ENCODE measurements at regions not wholly inside any gene's neighbourhood (a gene's known extent, or its start where the extent isn't known, plus 50 kb on each side); places are given as distances from the start of the nearest gene placed in this dataset.

DNA sequence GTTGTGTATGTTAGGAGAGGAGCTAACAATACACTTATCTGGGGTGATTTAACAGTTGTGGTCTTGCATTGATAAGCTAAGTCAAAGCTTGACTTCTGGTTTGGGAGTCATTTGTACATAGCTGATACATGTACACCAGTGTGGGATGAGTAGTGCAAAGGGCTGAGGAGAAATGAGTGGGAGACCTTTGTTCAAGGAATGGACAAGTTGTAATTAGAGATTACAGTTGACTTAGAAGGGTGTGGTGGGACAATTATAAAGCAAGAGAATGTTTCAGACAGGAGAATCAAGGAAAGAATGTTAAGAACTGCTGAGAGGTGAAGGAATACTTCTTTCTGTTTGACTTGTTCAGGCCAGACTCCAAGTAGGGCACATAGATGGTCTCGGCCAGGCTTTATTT lies 209.7 kb upstream of the STEAP4 start (continued):
- no peak for TF ChIP-seq REST (tag by site-specific recombination; IDR thresholded peaks at IDR 0.05)
- no peak for TF ChIP-seq BCL11B (tag by site-specific recombination; IDR thresholded peaks at IDR 0.05; ENCODE audit: low read depth)
- TF ChIP-seq ZNF114 (tag by site-specific recombination; IDR thresholded peaks at IDR 0.05), result no peak

- ChIA-PET CTCF (no interaction called here), POLR2A (no interaction called here)
- H3K27ac ChIP-seq (ENCODE audit: extremely low read depth, low read depth, low read length), result no peak overlapping the region
- H3K4me1 ChIP-seq (ENCODE audit: control insufficient read depth, insufficient read depth, low read length), result no peaks in the 10 kb centered on the region
- H3K36me3 ChIP-seq (ENCODE audit: control insufficient read depth in 2 of 2, insufficient read depth in 1 of 2, low read length in 2 of 2), result no peaks in the 10 kb centered on the region
- H3K4me3 ChIP-seq (ENCODE audit: low read depth, low read length), result no peak overlapping the region
- H3K9me3 ChIP-seq (ENCODE audit: control insufficient read depth, insufficient read depth, low read depth, low read length), result no peaks in the 10 kb centered on the region
- TF ChIP-seq PRDM1 (tag by site-specific recombination; IDR thresholded peaks at IDR 0.05), result no peak
- TF ChIP-seq HOXA7 (CRISPR knock-in tag; IDR thresholded peaks at IDR 0.05; ENCODE audit: borderline replicate concordance), result no peak
- TF ChIP-seq, protein P1, sequence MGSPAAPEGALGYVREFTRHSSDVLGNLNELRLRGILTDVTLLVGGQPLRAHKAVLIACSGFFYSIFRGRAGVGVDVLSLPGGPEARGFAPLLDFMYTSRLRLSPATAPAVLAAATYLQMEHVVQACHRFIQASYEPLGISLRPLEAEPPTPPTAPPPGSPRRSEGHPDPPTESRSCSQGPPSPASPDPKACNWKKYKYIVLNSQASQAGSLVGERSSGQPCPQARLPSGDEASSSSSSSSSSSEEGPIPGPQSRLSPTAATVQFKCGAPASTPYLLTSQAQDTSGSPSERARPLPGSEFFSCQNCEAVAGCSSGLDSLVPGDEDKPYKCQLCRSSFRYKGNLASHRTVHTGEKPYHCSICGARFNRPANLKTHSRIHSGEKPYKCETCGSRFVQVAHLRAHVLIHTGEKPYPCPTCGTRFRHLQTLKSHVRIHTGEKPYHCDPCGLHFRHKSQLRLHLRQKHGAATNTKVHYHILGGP (tag by site-specific recombination; IDR thresholded peaks at IDR 0.05), result no peak
- TF ChIP-seq ZNF513 (tag by site-specific recombination; IDR thresholded peaks at IDR 0.05), result no peak
- TF ChIP-seq ZNF404 (tag by site-specific recombination; IDR thresholded peaks at IDR 0.05), result no peak
- TF ChIP-seq ZNF776 (tag by site-specific recombination; IDR thresholded peaks at IDR 0.05; ENCODE audit: borderline replicate concordance), result no peak
- TF ChIP-seq GLIS1 (tag by site-specific recombination; IDR thresholded peaks at IDR 0.05), result no peak
- no peak for TF ChIP-seq TCF7L2 (IDR thresholded peaks at IDR 0.05; ENCODE audit: borderline replicate concordance, low read depth, low read length)
- no peak for TF ChIP-seq ZNF544 (tag by site-specific recombination; IDR thresholded peaks at IDR 0.05)
- no peak for TF ChIP-seq KLF17 (tag by site-specific recombination; IDR thresholded peaks at IDR 0.05)
- no peak for TF ChIP-seq SCRT1 (tag by site-specific recombination; IDR thresholded peaks at IDR 0.05; ENCODE audit: borderline replicate concordance)
- TF ChIP-seq MEIS1 (CRISPR knock-in tag; IDR thresholded peaks at IDR 0.05; ENCODE audit: borderline replicate concordance), result no peak
- TF ChIP-seq, protein P2, sequence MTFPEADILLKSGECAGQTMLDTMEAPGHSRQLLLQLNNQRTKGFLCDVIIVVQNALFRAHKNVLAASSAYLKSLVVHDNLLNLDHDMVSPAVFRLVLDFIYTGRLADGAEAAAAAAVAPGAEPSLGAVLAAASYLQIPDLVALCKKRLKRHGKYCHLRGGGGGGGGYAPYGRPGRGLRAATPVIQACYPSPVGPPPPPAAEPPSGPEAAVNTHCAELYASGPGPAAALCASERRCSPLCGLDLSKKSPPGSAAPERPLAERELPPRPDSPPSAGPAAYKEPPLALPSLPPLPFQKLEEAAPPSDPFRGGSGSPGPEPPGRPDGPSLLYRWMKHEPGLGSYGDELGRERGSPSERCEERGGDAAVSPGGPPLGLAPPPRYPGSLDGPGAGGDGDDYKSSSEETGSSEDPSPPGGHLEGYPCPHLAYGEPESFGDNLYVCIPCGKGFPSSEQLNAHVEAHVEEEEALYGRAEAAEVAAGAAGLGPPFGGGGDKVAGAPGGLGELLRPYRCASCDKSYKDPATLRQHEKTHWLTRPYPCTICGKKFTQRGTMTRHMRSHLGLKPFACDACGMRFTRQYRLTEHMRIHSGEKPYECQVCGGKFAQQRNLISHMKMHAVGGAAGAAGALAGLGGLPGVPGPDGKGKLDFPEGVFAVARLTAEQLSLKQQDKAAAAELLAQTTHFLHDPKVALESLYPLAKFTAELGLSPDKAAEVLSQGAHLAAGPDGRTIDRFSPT (tag by site-specific recombination; IDR thresholded peaks at IDR 0.05), result no peak
- no peak for TF ChIP-seq ZNF311 (tag by site-specific recombination; IDR thresholded peaks at IDR 0.05; ENCODE audit: borderline replicate concordance)
- no peak for TF ChIP-seq MZF1 (tag by site-specific recombination; IDR thresholded peaks at IDR 0.05; ENCODE audit: borderline replicate concordance)
- no peak for TF ChIP-seq ZNF202 (tag by site-specific recombination; IDR thresholded peaks at IDR 0.05; ENCODE audit: borderline replicate concordance)
- TF ChIP-seq, protein P3, sequence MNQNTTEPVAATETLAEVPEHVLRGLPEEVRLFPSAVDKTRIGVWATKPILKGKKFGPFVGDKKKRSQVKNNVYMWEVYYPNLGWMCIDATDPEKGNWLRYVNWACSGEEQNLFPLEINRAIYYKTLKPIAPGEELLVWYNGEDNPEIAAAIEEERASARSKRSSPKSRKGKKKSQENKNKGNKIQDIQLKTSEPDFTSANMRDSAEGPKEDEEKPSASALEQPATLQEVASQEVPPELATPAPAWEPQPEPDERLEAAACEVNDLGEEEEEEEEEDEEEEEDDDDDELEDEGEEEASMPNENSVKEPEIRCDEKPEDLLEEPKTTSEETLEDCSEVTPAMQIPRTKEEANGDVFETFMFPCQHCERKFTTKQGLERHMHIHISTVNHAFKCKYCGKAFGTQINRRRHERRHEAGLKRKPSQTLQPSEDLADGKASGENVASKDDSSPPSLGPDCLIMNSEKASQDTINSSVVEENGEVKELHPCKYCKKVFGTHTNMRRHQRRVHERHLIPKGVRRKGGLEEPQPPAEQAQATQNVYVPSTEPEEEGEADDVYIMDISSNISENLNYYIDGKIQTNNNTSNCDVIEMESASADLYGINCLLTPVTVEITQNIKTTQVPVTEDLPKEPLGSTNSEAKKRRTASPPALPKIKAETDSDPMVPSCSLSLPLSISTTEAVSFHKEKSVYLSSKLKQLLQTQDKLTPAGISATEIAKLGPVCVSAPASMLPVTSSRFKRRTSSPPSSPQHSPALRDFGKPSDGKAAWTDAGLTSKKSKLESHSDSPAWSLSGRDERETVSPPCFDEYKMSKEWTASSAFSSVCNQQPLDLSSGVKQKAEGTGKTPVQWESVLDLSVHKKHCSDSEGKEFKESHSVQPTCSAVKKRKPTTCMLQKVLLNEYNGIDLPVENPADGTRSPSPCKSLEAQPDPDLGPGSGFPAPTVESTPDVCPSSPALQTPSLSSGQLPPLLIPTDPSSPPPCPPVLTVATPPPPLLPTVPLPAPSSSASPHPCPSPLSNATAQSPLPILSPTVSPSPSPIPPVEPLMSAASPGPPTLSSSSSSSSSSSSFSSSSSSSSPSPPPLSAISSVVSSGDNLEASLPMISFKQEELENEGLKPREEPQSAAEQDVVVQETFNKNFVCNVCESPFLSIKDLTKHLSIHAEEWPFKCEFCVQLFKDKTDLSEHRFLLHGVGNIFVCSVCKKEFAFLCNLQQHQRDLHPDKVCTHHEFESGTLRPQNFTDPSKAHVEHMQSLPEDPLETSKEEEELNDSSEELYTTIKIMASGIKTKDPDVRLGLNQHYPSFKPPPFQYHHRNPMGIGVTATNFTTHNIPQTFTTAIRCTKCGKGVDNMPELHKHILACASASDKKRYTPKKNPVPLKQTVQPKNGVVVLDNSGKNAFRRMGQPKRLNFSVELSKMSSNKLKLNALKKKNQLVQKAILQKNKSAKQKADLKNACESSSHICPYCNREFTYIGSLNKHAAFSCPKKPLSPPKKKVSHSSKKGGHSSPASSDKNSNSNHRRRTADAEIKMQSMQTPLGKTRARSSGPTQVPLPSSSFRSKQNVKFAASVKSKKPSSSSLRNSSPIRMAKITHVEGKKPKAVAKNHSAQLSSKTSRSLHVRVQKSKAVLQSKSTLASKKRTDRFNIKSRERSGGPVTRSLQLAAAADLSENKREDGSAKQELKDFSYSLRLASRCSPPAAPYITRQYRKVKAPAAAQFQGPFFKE (tag by site-specific recombination; IDR thresholded peaks at IDR 0.05; ENCODE audit: borderline replicate concordance), result no peak
These were observed 208.6 kb upstream of the STEAP4 start for GRCh38 chr7:88515301-88515700.
